B cell (primary cell): ENCODE measurements at regions not wholly inside any gene's neighbourhood (a gene's known extent, or its start where the extent isn't known, plus 50 kb on each side); places are given as distances from the start of the nearest gene placed in this dataset.

Source experiments
- CTCF ChIP-seq: fragments of 200-600 bp; IDR thresholded peaks from one replicate; pipeline ENCODE4 v1.8.0; 2022; ENCODE audit warnings: antibody characterized with exemption, mild to moderate bottlenecking
- EZH2 ChIP-seq: IDR thresholded peaks from 2 replicates; pipeline ENCODE4 v1.6.1; 2012; ENCODE audit warnings: borderline replicate concordance, low read depth, mild to moderate bottlenecking, moderate library complexity, low read length; ENCODE audit not compliant: insufficient read depth, poor library complexity, severe bottlenecking

GRCh38 chr13:104565888-104566287, 1499.7 kb upstream of the SLC10A2 start:
- TF ChIP-seq CTCF (no peak), EZH2 (no peak)
